GM13977 (cell line): ENCODE measurements at regions not wholly inside any gene's neighbourhood (a gene's known extent, or its start where the extent isn't known, plus 50 kb on each side); places are given as distances from the start of the nearest gene placed in this dataset.

Source experiments
- DNase-seq: peaks from one replicate; pipeline ENCODE4 v3.0.0; 2012; ENCODE audit warnings: low spot score
- in situ Hi-C: fragments of 300-500 bp; cut with MboI; formaldehyde crosslinking; loops from one replicate; pipeline ENCODE4 v1.12.0; 2022; ENCODE audit warnings: low sequenced_read_pairs, low pct_unique_long_range_greater_than_20kb, mixed read lengths, inconsistent platforms; ENCODE audit not compliant: unreplicated experiment
- TF ChIP-seq, protein P1 (sequence below): IDR thresholded peaks from 2 replicates; pipeline ENCODE4 v1.5.1; 2012; ENCODE audit warnings: mild to moderate bottlenecking, control low read depth; ENCODE audit not compliant: insufficient read depth; ENCODE audit errors: extremely low read depth, missing control alignments

DNA sequence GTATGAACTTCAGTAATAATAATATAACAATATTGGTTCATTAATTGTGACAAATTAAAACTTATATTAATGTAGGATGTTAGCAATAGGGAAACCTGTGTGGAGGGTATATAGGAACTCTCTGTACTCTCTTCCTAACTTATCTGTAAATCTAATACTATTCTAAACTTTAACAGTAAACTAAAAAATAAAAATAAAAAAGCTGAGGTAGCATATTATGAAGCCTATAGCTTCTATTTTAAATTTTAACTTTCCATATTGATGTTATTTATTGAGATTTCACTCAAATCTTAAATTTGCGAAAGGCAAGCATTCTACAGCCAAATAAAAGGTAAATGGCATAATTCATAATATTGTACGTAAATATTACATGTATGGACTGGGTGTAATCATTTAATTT, 326.4 kb downstream of the MEI4 start:
- TF ChIP-seq, protein P1, sequence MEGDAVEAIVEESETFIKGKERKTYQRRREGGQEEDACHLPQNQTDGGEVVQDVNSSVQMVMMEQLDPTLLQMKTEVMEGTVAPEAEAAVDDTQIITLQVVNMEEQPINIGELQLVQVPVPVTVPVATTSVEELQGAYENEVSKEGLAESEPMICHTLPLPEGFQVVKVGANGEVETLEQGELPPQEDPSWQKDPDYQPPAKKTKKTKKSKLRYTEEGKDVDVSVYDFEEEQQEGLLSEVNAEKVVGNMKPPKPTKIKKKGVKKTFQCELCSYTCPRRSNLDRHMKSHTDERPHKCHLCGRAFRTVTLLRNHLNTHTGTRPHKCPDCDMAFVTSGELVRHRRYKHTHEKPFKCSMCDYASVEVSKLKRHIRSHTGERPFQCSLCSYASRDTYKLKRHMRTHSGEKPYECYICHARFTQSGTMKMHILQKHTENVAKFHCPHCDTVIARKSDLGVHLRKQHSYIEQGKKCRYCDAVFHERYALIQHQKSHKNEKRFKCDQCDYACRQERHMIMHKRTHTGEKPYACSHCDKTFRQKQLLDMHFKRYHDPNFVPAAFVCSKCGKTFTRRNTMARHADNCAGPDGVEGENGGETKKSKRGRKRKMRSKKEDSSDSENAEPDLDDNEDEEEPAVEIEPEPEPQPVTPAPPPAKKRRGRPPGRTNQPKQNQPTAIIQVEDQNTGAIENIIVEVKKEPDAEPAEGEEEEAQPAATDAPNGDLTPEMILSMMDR = no peak
- in situ Hi-C loops = no loop called here
- DNase-seq = no peak

DNA sequence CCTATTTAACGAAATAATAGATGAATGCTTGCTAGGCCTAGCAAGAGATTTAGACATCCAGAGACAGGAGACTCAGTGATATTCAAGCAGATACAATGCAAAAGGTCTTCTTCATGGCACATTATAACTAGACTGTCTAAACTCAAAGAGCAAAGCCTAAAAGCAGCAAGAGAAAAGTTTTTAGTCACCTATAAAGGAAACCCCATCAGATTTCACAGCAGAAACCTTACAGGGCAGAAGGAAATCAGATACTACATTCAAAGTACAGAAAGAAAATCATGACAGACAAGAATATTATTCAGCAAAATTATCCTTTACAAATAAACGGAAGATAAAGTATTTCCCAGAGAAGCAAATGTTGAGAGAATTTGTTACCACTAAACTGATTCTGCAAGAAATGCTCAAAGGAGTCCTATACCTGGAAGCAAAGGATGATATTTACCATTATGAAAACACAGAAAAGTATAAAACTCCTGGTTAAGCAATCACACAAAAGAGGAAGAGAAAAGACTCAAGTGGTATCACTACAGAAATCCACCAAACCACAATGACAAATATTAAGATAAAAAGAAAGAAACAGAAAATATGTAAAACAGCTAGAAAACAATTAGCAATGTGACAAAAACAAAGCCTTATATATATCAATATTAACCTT, 333.7 kb downstream of the MEI4 start:
- DNase-seq = no peak
- in situ Hi-C loops = no loop called here
- TF ChIP-seq, protein P1 = no peak

DNA sequence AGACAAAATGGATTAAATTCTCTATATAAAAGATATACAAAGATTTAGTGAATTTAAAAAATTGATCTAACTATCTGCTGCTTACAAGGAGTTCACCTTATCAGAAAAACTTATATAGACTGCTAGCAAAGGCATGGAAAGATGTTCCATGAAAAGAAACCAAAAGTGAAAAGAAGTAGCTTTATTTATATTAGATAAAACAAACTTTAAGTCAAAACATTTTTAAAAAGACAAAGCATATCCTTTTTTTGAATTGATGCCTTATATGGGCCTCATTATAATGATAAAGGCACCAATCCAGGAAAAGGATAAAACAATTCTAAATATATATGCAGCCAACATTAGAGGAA, 334.2 kb downstream of the MEI4 start:
- TF ChIP-seq, protein P1 = no peak
- no peak for DNase-seq
- in situ Hi-C loops = no loop called here

DNA sequence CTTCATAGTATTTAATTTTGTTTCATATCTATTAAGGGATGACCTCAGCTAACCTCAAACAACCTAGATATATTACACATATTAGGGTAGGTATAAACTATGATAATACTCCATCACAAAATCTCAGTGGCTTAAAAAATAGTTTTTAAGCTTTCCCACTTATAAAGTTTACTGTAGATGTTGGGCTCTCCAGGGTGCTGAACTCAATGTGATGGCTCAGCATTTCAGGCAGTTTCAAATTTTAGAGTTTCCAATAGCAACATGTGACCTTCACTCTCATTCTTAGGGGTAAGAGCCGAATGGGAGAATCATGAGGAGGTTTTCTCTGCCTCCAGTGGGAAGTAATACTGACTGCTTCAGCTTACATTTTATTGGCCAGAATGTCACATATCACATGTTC, 357.3 kb downstream of the MEI4 start:
- in situ Hi-C loops = no loop called here
- no peak for DNase-seq
- TF ChIP-seq, protein P1 = no peak

DNA sequence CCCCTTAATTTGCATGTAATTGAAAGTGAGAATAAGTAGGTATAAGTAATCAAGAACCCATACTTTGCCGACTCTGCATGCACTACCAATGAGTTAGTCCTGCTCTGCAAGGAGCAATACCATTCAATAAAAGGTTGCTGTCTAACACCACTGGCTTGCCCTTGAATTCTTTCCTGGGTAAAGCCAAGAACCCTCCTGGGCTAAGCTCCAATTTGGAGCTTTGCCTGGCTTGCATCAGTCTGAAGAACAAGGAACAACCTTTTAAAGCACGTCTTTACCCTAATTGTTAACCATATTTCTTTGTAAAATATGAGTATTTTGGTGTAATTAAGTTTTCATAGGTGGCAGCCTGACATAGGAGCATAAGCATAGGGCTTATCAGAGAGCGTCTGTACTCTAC, 367.7 kb downstream of the MEI4 start:
- TF ChIP-seq, protein P1 = no peak
- in situ Hi-C loops = no loop called here

DNA sequence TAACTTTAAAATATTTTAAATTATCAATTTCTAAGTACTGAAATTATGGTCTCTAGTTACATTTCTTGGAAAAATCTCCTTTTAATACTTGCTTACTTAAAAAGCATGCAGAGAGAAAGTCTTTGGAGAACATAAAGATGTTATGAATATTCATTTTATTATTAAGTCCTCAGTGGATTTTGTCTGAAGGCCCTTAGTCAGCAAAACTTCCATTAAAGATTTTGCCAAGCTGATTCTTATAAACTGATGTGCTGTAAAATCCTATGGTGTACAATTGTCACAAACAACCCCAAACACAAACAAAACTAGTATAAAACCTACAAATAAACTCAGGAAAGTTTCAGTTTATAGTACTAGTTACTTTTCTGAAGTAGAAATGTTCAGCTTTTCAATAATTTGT, 372.7 kb downstream of the MEI4 start:
- TF ChIP-seq, protein P1 = no peak
- DNase-seq = no peak
- in situ Hi-C loops = no loop called here

More for the DNA sequence above, 367.7 kb downstream of the MEI4 start:
- no peak for DNase-seq
